ENCODE measurements at regions not wholly inside any gene's neighbourhood (a gene's known extent, or its start where the extent isn't known, plus 50 kb on each side); places are given as distances from the start of the nearest gene placed in this dataset.
"Not testable (repeated sequence)": the region's sequence is repeated elsewhere in the genome, so short reads cannot be mapped to it uniquely, and the experiment has no call there.

DNA sequence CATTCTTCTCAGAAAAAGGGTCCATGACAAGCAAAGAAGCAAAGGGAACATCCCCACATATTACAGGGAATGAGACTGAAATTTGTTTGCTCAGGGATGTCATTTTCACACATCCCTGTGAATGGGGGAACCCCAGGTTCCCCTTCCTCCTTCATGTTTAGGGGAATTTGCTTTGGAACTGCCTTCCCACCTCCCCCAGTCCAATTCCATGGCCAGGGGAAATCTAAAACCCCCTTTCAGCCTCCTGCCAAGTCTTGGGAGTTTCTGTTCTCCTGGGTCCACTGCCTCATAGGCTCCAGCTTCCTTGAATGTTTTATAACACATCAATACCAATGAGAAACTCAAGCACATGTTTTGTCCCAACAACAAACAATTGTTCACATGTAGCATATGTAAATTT, 297.5 kb upstream of the CTNNB1 start:
- ATAC-seq (ENCODE audit: poor library complexity): no peak
- no peak for DNase-seq
- intact Hi-C loops (cut with DNase I): no loop called here

DNA sequence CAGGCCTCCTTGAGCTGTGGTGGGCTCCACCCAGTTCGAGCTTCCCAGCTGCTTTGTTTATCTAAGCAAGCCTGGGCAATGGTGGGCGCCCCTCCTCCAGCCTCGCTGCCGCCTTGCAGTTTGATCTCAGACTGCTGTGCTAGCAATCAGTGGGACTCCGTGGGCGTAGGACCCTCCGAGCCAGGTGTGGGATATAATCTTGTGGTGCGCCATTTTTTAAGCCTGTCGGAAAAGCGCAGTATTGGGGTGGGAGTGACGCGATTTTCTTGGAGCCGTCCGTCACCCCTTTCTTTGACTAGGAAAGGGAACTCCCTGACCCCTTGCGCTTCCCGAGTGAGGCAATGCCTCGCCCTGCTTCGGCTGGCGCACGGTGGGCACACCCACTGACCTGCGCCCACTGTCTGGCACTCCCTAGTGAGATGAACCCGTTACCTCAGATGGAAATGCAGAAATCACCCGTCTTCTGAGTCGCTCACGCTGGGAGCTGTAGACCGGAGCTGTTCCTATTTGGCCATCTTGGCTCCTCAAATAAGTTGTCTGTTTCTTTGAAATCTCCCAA, 291.3 kb upstream of the CTNNB1 start:
- intact Hi-C loops (cut with DNase I); ATAC-seq (ENCODE audit: poor library complexity); DNase-seq: not testable (repeated sequence)

DNA sequence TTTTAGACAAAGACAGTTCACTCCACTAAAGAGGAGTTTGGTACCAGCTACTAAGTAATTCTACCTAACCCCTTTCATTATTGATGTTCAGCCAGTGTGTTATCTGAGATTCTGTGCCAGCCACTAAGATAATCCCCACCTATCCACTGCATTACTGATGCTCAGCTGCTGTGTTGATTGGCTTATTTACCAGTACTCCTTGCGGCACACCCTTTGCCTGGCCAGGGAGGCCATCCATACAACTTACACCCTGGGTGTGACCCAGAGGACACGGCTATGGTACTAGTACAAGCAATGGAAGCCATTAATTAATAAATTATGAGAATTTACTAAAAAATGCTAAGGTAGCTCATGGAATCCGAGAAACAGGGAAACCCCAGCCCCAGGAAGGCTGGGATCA, 290.7 kb upstream of the CTNNB1 start:
- DNase-seq (no peak), ATAC-seq (ENCODE audit: poor library complexity) (no peak)
- intact Hi-C loops (cut with DNase I): no loop called here

DNA sequence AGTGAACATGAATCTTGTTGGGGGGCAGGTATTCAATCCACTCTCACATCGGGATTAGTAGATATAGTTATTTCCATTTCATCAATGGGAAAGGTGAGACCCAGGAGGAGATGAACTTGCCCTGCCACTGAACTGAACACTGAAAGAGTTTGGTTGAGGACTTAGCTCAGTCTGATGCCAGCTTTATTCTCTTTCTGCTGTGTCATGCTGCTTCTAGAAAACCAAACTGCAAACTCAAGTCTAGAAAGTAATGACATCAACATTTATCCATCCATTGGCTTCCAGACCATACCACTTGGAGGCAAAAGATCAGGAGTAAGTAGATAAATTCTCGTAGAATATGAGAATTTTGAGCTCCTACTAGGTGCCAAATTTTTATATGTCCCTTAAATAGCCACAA, 288.0 kb upstream of the CTNNB1 start:
- no peak for ATAC-seq (ENCODE audit: poor library complexity)
- intact Hi-C loops (cut with DNase I): no loop called here
- no peak for DNase-seq

DNA sequence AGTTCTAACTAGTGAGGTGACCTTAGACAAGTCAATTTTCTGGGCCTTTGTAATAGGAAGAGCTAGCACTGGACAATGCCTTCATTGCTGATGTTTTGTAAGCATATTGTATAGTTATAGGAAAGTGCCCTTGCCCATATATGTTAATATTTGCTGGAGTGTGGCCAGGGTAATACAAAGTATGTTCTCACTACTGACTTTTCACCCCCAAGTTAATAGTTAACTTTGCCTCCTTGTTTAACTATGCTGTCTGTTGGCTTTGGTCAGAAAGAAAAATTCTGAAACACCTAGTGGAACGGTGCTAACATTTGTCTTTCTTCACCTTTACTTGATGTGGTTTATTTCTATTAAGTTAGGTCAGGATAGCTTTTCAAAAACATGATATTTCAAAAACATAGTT, 287.4 kb upstream of the CTNNB1 start:
- DNase-seq: no peak
- intact Hi-C loops (cut with DNase I): no loop called here
- no peak for ATAC-seq (ENCODE audit: poor library complexity)

DNA sequence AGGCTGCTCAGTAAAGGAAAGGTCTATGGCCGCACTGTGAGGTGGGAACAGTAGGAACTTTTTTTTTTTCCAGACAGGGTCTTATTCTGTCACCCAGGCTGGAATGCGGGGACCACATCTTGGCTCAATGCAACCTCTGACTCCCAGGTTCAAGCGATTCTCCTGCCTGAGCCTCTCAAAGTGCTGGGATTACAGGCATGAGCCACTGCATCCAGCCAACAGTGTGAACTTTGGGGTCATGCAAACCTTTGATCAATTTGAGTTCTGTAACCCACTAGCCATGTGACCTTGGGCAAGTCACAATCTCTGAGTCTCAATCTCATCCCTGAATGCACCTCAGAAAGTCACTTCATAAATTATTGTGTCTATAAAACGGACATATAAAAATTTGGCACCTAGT, 286.8 kb upstream of the CTNNB1 start:
- ATAC-seq (ENCODE audit: poor library complexity): no peak
- intact Hi-C loops (cut with DNase I): no loop called here
- DNase-seq: no peak

DNA sequence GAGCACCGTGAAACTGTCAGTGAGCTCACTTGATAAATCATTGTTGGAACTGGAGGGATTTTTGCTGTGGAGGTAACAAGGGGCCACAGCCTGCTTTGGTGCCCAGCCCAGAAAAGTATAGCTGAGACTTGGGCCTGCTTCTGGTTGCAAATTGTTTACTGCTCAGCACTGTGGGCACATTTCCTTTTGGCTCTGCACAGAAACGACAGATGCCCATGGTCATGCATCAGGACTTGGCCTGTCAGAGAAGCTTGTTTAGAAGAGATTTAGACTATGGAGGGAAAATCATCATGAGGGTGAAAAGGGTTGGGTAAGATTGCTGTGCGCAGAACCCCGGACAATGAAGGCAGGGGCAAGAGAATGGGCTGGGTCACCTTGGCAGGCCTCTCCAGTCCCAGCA, 286.1 kb upstream of the CTNNB1 start:
- intact Hi-C loops (cut with DNase I): no loop called here
- no peak for DNase-seq
- ATAC-seq (ENCODE audit: poor library complexity): no peak

DNA sequence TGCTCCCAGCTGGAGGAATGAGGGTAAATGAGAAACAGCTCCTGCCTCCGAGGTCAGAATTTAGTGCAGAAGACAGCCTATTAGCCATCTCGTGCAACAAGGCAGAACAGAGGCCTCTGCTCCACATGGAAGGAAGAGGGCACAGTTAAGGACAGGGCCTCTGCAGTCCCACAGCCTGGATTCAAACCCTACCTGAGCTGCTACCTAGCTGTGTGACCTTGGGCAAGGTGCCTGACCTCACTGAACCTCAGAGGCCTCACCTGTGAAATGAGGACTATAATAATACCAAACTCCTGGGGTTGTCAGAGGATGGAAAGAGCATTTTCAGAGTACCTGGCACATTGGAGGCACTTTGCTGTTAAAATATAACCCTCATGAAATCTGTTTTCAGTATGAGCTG, 285.7 kb upstream of the CTNNB1 start:
- intact Hi-C loops (cut with DNase I): no loop called here
- ATAC-seq (ENCODE audit: poor library complexity) (no peak), DNase-seq (no peak)

DNA sequence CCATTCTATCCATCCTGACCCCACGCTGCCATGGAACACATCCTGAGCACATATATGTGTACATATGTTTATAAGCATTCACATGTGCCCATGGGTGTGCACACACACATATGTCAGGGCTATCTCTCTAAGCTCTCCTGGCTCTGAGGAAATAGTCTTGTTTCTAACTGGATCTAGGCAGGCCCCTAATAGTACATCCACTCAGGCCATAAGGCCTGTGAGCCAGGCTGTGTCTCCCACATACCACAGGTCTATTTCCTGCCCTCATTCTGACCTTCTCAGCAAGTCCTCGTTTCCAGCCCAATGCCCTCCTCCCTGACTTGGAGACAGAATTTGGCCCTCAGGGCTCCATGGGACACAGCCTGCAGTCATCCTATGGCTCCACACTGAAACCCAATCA, 284.8 kb upstream of the CTNNB1 start:
- ATAC-seq (ENCODE audit: poor library complexity) (no peak), DNase-seq (no peak)
- intact Hi-C loops (cut with DNase I): no loop called here

DNA sequence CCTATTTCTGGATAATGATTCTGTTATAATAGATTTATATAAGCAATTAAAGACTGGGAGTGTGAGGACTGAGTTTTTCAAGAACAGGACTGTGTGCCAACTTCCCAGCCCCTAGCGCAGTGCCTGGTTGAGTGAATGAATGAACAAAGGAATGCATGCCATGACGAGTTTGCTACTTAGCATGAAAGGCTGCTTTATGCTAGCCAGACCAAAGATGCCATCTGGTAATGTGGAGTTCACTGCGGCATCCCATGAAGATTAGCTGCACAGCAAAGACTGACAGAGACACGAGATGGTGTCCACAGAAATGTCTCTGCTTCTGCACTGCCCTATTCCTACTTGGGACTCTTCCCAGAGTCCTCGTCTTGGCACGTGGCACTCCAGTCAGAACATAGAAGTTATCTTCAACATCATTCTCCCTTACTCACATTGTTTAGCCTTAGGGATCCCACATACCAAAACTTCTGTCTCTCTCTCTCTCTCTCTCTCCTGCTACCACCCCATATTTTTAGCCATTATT, 283.9 kb upstream of the CTNNB1 start:
- intact Hi-C loops (cut with DNase I): no loop called here
- no peak for ATAC-seq (ENCODE audit: poor library complexity)
- DNase-seq: no peak

DNA sequence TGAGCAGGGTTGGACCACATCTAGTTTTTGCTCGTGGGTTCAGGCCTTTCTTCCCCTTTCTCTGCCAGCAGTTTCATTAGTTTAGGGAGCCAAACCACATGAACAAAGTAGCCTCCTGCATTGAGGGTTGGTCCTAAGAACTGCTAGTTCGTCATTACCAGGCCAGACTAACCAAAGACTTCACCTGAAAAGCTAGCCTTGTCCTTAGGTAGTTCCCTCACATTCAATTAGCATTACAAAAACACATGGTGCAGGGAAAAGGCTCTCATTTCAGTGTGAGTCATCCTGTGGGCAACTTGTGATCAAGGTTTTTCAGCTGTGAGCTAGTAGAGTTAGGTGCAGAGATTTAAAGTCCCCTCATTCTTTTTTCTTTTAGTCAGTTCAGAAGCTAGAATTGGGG, 279.3 kb upstream of the CTNNB1 start:
- ATAC-seq (ENCODE audit: poor library complexity) (no peak), DNase-seq (no peak)
- intact Hi-C loops (cut with DNase I): no loop called here

DNA sequence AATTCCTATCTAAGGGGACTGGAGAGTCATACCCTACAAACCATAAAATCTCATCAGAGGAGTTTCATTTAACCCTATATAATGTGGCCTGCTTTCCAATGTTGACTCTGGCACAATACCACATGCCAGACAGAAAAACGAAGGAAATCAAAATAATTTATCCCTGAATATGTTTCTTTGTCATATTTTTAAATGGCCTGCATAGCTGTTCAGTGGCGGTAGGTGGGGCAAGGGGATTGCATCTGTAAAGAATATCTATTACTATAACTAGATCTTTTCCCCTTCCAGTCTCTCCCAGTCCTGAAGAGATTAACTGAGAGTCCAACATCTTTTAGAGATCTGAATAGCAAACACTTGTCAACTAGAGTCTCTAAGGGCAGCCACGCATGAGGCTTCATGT, 278.1 kb upstream of the CTNNB1 start:
- ATAC-seq (ENCODE audit: poor library complexity) (no peak), DNase-seq (no peak)
- intact Hi-C loops (cut with DNase I): no loop called here

DNA sequence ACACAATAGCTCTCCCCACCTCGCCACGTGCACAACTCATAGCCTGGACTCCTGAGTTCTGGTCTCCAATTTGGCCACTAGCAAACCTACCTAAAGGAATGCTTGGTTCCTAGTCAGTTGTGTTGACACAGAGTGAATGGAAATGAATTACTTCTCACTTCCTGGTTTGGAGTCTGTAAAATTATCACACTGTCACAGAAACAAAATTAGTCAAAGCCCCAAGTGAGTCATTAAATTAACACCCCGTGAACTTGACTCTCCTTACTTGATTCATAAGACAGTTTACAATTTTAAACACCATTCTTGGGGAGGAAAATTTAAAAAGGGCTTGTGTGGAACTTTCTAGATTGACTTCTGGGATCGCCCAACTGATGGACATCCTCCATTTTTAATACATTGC, 276.2 kb upstream of the CTNNB1 start:
- ATAC-seq (ENCODE audit: poor library complexity) (no peak), DNase-seq (no peak)
- intact Hi-C loops (cut with DNase I): no loop called here

DNA sequence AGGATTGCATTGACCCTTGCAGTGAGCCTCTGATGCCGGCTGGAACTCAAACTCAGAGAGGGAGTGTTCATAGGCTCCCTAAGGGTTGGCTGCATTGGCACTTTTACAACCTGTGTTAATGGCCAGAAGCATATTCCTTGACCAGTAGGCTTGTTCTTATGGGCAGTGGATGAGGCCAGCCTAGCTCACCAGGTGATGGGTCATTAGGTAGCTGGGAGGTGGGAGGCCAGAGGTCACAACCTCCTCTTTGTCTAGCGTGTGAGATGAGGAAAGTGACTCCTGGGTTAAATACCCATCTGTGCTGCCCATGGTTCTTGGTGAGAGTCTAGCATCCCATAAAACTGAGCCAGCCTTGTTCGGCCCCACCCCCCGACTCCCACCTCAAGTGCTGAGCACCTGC, 275.7 kb upstream of the CTNNB1 start:
- ATAC-seq (ENCODE audit: poor library complexity) (no peak), DNase-seq (no peak)
- intact Hi-C loops (cut with DNase I): no loop called here

DNA sequence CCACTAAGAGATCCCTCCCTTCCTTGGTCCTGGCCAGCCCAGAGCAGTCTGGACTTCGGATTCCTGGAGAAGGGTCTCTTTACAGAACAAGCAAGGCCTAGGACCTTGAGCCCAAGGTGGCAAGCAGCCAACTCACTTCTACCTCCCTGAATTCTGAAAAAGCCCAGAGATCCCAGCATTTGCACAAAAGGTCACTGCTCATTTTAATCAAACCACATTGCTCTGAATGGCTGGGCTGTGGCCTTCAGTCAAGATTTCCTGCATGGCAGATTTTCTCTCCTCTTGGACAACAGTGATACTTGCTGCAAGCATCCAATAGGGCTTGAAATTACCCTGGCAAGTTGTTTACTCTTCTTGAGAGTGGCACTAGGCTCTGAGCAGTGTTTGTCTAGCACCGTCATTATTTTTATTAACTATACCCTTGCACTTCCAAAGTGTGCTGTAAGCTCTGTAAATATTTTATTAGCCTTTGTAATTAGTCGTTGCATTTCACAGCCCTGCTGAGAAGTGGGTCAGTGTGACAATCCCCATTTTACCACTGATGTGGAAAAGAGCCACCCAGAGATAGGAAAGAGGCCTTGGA, 274.7 kb upstream of the CTNNB1 start:
- intact Hi-C loops (cut with DNase I): no loop called here
- no peak for DNase-seq
- no peak for ATAC-seq (ENCODE audit: poor library complexity)

DNA sequence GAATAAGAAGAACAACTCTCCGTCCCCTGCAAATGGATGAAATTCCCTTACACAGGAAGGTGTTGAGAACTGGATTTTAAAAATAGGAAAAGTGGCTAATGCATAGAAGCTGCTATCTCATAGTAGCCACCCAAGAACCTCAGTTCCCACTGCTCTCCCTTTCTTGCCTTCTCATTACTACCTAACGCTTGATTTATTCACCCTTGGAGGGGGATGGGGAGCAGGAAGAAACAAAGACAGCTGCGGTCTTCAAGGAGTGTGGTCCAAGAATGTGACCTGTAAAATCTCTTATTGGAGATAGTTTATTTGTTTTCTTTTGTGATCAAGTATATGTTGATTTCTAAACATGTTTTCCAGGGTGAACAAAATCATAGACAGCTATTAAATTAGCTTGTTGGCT, 274.1 kb upstream of the CTNNB1 start:
- DNase-seq (no peak), ATAC-seq (ENCODE audit: poor library complexity) (no peak)
- intact Hi-C loops (cut with DNase I): no loop called here

DNA sequence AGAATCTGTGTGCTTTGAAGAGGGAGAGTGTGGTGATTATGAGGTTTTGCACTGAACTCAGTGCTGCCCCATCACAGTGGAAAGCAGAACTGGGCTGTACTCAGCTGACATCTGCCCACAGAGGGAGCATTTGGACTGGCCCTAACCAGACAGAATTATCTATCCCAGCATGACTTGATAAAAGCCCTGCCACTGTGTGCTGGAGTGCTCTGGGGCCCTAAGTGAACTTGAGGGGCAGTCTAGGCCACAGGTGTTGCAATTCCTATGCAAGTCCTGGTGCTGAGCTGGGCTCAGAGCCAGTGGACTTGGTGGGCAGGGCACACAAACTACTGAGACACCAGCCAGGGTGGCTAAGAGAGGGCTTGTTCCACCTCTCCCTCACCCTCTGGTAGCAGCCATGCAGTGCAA, 269.2 kb upstream of the CTNNB1 start:
- intact Hi-C loops (cut with DNase I): no loop called here
- ATAC-seq (ENCODE audit: poor library complexity) (peak; percentile 69), DNase-seq (no peak)

DNA sequence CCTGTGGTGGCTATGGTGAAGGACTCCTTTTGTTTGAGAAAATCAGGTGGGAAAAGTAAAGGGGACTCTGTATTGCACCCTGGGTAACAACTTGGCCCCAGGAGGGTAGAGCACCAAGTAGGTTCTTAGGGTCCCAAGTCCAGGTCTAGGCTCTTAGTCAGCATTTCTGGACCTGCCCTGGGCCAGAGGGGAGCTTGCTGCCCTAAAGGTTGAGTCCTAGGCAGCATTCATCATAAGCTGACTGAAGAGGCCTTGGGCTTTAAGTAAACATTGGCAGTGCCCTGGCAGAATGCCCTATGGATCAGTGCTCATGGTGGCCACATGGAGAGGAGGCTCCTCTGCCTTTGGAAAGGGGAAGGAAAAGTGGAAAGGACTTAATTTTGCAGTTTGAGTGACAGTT, 268.5 kb upstream of the CTNNB1 start:
- ATAC-seq (ENCODE audit: poor library complexity) (no peak), DNase-seq (no peak)
- intact Hi-C loops (cut with DNase I): no loop called here

DNA sequence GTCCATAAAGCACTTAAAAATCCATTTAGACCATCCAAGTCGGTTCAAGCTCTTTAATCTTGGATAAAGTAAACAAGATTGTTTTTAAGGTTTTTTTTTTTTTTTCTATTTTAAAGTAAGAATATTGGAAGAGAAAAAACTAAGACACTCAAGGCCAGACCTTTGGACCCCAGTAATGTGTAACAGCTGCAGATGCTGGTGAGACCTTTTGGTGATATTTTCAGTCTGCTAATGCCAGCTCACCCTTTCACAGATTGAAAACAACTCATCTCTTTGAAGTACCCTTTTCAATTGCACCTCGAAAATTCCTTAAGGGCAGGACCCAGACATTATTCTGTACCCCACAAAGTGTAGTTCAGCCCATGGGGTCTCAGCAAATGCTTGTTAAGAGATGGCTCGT, 260.7 kb upstream of the CTNNB1 start:
- DNase-seq (no peak), ATAC-seq (ENCODE audit: poor library complexity) (no peak)
- intact Hi-C loops (cut with DNase I): no loop called here

DNA sequence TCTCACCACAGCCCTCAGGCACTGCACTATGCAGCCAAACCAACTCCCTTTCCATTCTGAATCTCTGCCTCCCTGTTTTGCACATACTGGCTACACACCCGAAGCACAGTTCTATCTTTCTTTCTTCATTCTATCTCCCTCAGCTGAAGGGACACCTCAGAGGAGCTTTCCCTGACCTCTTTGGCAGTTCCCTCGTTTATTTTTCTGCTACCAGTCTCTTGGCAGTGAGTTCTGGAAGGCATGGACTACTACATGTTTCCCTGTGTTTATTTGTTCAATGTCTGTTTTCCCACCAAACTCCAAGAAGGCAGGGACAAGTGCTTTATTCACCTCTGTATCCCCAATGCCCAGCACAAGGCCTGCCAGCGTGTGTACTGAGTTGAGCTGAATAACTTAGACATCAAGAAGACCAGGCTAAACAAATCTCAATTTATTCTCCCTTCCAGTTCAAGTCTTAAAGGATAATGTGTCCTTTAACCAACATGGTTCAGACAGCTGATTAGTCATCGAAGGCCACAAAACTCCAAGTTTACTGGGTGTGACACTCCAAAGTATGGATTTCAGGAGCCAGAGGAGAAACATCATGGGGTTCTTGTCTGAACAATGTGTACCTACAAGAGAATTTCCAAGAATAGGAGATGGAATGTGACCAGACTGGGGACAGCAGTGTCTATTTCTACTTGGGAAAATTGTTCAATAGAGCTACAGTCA, 260.1 kb upstream of the CTNNB1 start:
- ATAC-seq (ENCODE audit: poor library complexity): peak; percentile 81
- intact Hi-C loops (cut with DNase I): no loop called here
- DNase-seq: no peak

DNA sequence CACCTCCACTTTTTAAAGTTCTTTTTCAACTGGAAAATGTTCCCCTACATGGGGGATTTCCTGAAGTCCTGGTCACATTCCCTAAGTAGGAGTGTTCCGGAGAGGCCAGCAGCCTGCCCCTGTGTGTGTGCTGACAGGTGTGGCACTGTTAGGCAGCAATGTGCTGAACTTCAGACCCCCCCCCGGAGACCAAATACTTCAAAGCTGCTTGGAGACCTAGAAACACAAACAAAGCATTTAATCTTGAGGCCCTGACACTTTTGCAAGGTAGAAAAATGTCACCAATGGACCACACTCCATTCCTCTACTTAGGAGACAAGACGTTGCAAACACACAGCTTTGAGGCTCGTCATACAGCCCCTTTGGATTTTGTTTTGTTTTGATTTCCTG, 259.6 kb upstream of the CTNNB1 start:
- intact Hi-C loops (cut with DNase I): no loop called here
- ATAC-seq (ENCODE audit: poor library complexity) (peak; percentile 73), DNase-seq (no peak)
